GM21367 (cell line): ENCODE measurements at regions not wholly inside any gene's neighbourhood (a gene's known extent, or its start where the extent isn't known, plus 50 kb on each side); places are given as distances from the start of the nearest gene placed in this dataset.
"Not testable (repeated sequence)": the region's sequence is repeated elsewhere in the genome, so short reads cannot be mapped to it uniquely, and the experiment has no call there.

Experiments
- ATAC-seq: cut with Tn5 transposase; IDR thresholded peaks from one replicate; pipeline ENCODE4 v1.9.1; 2021; ENCODE audit not compliant: unreplicated experiment

GRCh38 chr14:37838778-37839177 is 243.3 kb downstream of the TTC6 start:
- ATAC-seq = not testable (repeated sequence)

- not testable (repeated sequence) for ATAC-seq
These were observed 245.6 kb downstream of the TTC6 start for GRCh38 chr14:37841039-37841438.

- ATAC-seq = no peak
These were observed 246.7 kb downstream of the TTC6 start for GRCh38 chr14:37842106-37842505.

GRCh38 chr14:37843954-37844607 is 248.7 kb downstream of the TTC6 start:
- ATAC-seq = no peak

GRCh38 chr14:37844614-37845013 is 249.2 kb downstream of the TTC6 start:
- no peak for ATAC-seq

- no peak for ATAC-seq
These were observed 253.7 kb downstream of the TTC6 start for GRCh38 chr14:37848985-37849621.

- no peak for ATAC-seq
These were observed 255.6 kb downstream of the TTC6 start for GRCh38 chr14:37851054-37851453.

- no peak for ATAC-seq
These were observed 260.4 kb downstream of the TTC6 start for GRCh38 chr14:37855871-37856270.

GRCh38 chr14:37857774-37858266 is 262.4 kb downstream of the TTC6 start:
- ATAC-seq = no peak

GRCh38 chr14:37858733-37859132 is 263.3 kb downstream of the TTC6 start:
- no peak for ATAC-seq

GRCh38 chr14:37859177-37859576 is 263.7 kb downstream of the TTC6 start:
- no peak for ATAC-seq

- no peak for ATAC-seq
These were observed 266.8 kb downstream of the TTC6 start for GRCh38 chr14:37862263-37862662.

GRCh38 chr14:37864128-37864527 is 268.7 kb downstream of the TTC6 start:
- ATAC-seq = no peak

GRCh38 chr14:37864861-37865718 is 269.7 kb downstream of the TTC6 start:
- no peak for ATAC-seq

GRCh38 chr14:37865719-37866549 is 270.5 kb downstream of the TTC6 start:
- ATAC-seq = no peak

GRCh38 chr14:37869633-37870032 is 274.2 kb downstream of the TTC6 start:
- ATAC-seq = no peak

- no peak for ATAC-seq
These were observed 274.7 kb downstream of the TTC6 start for GRCh38 chr14:37870170-37870569.

- ATAC-seq = no peak
These were observed 275.4 kb downstream of the TTC6 start for GRCh38 chr14:37870632-37871346.

GRCh38 chr14:37874065-37874428 is 278.6 kb downstream of the TTC6 start:
- ATAC-seq = not testable (repeated sequence)

GRCh38 chr14:37874429-37875109 is 279.1 kb downstream of the TTC6 start:
- peak; percentile 97 for ATAC-seq
